HAP-1 (cell line): ENCODE measurements at regions not wholly inside any gene's neighbourhood (a gene's known extent, or its start where the extent isn't known, plus 50 kb on each side); places are given as distances from the start of the nearest gene placed in this dataset.

Experiments used
- DNase-seq, 2 experiments: peaks; one replicate each; pipeline ENCODE4 v3.0.0-alpha.2; 2016 to 2020; ENCODE audit warnings: low spot score in 2 of 2
- H3K27me3 ChIP-seq: fragments of 250-450 bp; sonication (Bioruptor Pico); 2 replicates; pipeline ENCODE4 v1.5.1; 2020; ENCODE audit warnings: low read depth, mild to moderate bottlenecking, moderate library complexity
- H3K36me3 ChIP-seq: fragments of 250-450 bp; sonication (Bioruptor Pico); replicated peaks from 2 replicates; pipeline ENCODE4 v1.5.1; 2020; ENCODE audit warnings: mild to moderate bottlenecking
- H3K4me1 ChIP-seq: fragments of 250-450 bp; sonication (Bioruptor Pico); 2 replicates; pipeline ENCODE4 v1.5.1; 2020; ENCODE audit warnings: mild to moderate bottlenecking
- H3K4me3 ChIP-seq: fragments of 250-450 bp; sonication (Bioruptor Pico); 2 replicates; pipeline ENCODE4 v1.5.1; 2020; ENCODE audit warnings: mild to moderate bottlenecking, moderate library complexity
- H3K9me3 ChIP-seq: fragments of 250-450 bp; sonication (Bioruptor Pico); 2 replicates; pipeline ENCODE4 v1.5.1; 2020; ENCODE audit warnings: mild to moderate bottlenecking, moderate library complexity
- in situ Hi-C: fragments of 300-500 bp; cut with MboI; formaldehyde crosslinking; loops from 3 replicates; pipeline ENCODE4 v1.14.3; 2020; ENCODE audit warnings: low sequenced_read_pairs, inconsistent platforms, mixed read lengths

DNA sequence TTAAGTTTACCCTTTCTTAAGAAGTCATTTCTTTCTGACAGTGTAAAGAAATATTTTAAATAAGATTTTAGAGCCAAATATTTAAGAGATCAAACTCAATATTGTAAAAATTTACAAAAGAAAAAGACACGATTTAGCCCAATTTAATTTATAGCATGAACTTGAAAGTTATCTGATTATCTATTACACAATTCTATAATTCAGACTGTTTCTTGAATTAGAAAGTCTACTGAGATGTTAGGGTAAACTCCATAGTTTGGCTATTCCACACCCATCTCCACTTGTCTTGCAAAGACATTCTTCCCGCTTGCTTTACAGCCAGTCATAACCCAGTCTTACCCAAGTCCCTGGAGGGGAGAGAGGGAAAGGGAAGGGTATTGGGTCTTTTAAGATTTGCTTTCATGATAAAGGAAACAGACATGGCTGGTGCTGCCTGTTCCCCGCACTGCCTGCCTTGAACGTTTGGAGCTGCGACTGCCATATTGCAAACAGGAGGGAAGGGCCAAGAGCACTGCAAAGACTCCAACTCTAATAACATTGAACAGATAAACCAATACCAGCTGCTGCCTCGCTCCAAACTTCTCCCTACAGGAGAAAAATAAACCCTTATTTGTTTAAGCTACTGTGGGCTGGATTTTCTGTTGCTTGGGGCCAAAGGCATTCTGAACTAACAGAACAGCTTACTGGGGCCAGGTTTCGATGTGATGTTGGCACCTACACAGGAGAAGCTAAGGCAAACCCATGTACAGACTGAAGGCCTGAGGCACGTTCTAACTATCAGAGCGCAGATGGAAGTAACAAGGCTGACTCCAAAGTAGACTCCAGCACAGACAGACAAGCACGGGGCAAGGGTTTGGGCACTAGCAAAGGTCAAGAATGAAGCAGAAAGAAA, 552.3 kb upstream of the JARID2 start:
- H3K36me3 ChIP-seq: no peaks in the 10 kb centered on the region
- no peak overlapping the region for H3K4me3 ChIP-seq
- in situ Hi-C loops: no loop called here
- no peaks in the 10 kb centered on the region for H3K4me1 ChIP-seq
- H3K27me3 ChIP-seq: no peaks in the 10 kb centered on the region
- no peaks in the 10 kb centered on the region for H3K9me3 ChIP-seq
- DNase-seq: no peak

DNA sequence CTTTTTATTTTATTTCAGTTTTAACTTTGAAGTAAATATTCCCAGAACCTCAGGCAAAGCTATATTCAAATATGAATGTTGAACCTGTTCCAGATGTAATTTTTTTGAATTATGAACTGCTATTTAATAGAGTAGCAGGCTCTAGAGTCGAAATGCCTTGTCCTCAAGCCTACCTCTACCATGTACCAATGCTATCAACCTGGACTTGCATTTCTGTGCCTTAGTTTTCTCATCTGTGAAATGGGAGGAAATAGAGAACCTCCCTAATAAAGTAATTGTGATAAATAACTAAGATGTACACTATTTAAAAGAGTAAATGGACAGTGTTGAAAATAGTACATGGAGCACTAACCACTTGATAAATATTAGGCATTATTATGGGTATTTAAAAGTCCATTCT, 551.6 kb upstream of the JARID2 start:
- Histone ChIP-seq H3K36me3 (no peaks in the 10 kb centered on the region), H3K4me3 (no peak overlapping the region), H3K27me3 (no peaks in the 10 kb centered on the region), H3K9me3 (no peaks in the 10 kb centered on the region), H3K4me1 (no peaks in the 10 kb centered on the region)
- no peak for DNase-seq
- in situ Hi-C loops: no loop called here

DNA sequence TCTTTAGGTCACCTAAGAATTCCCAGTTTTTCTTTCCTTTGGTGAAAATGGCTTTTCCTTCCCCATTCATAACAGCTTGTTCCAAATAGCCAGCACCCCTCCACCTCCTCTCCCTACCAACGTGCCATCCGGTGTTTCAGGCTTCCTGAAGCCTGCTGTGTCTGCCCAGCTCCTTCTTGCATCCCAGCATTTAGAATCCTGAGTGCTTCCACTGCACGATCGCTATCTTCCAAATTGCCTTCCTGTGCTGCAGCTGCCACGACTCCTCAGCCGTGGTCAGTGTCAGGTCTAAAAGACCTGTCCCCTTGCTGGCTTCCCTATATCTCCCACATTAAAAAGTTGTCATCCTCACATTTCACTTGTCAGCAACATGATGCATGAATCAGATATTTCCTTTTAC, 550.3 kb upstream of the JARID2 start:
- DNase-seq: no peak
- no peaks in the 10 kb centered on the region for H3K4me1 ChIP-seq
- in situ Hi-C loops: no loop called here
- H3K9me3 ChIP-seq: no peaks in the 10 kb centered on the region
- no peaks in the 10 kb centered on the region for H3K27me3 ChIP-seq
- H3K4me3 ChIP-seq: no peak overlapping the region
- H3K36me3 ChIP-seq: no peaks in the 10 kb centered on the region

DNA sequence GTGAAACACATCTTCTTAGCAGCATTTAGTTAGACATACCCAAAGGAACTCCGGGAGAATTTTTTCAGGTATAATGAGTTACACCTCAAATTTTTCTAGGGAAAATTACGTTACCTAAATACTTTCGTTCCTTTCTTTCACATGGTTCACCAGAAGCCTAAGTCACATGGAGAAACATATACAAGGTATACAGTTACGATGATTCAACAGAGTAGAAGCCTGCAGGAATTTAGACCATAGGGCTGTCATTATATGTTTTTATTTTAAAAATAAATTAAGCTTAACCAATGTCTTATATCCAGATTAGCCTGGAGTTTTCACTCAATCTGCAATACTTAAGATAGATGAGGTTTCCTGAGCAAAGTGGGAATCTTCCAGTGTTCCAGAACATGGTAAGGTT, 549.5 kb upstream of the JARID2 start:
- H3K4me3 ChIP-seq: no peak overlapping the region
- in situ Hi-C loops: no loop called here
- DNase-seq: no peak

DNA sequence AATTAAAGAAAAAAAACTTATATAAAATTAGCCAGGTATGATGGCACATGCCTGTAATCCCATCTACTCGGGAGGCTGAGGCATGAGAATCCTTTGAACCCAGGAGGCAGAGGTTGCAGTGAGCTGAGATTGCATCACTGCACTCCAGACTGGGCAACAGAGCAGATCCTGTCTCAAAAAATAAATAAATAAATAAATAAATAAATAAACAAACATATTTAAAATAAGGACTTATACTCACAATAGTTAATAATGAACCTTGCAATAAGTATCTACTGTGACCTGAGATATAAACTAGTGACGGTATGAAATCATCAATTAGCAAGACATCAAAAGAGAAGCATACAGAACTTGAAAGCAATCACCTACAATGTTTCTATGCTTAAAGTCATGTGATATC, 548.4 kb upstream of the JARID2 start:
- in situ Hi-C loops: no loop called here
- Histone ChIP-seq H3K9me3 (no peaks in the 10 kb centered on the region), H3K36me3 (no peaks in the 10 kb centered on the region), H3K4me3 (no peak overlapping the region), H3K27me3 (no peaks in the 10 kb centered on the region), H3K4me1 (no peaks in the 10 kb centered on the region)
- DNase-seq: no peak

More for the DNA sequence above, 549.5 kb upstream of the JARID2 start:
- H3K4me1 ChIP-seq: no peaks in the 10 kb centered on the region
- no peaks in the 10 kb centered on the region for H3K27me3 ChIP-seq
- H3K9me3 ChIP-seq: no peaks in the 10 kb centered on the region
- H3K36me3 ChIP-seq: no peaks in the 10 kb centered on the region

DNA sequence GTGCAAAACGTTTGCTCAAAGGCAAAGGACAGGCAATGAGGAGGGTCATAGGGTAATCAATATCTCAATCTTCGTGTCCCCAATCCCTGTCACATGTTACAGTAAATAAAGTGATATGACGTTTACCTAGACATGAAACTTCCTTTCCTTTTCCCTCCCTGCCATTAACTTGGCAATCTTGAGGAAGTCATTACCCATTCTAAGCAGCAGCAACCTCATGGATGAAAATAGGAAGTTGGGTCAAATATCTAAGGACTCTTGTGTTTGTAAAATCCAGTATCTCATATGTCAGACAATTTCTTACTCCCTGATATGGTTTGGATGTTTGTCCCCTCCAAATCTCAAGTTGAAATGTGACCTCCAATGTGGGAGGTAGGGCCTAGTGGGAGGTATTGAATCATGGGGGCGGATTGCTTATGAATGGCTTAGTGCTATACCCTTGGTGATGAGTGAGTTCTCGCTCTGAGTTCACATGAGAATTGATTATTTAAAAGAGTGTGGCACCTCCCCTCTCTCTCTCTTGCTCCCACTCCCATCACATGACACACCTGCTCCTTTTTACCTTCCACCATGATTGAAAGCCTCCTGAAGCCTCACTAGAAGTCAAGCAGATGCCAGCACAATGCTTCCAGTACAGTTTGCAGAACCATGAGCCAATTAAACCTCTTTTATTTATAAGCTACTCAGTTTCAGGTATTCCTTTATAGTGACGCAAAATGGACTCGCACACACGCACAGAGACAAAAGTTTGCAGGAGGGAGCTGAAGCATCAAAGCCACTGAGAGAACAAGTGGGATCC, 545.9 kb upstream of the JARID2 start:
- no peaks in the 10 kb centered on the region for H3K36me3 ChIP-seq
- H3K27me3 ChIP-seq: no peaks in the 10 kb centered on the region

DNA sequence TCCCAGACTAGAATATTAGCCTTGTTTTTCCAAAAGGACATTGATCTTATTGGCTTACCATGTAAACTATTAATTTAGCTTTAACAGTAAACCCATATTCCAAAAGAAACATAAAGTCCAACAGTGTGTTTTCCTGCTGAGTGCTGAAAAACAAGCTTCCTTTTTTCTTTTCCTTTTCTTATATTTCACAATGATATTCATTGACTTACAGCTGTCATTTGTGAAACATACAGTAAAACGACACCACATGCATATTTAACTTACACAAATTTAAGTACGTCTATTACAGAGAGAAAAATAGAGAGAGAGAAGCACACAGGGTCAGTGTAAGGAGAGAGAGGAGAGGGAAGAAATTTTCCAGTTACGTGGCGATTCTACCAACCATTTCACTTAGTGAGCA, 543.9 kb upstream of the JARID2 start:
- in situ Hi-C loops: no loop called here
- H3K4me1 ChIP-seq: no peaks in the 10 kb centered on the region
- no peaks in the 10 kb centered on the region for H3K9me3 ChIP-seq
- H3K4me3 ChIP-seq: no peak overlapping the region
- H3K36me3 ChIP-seq: no peaks in the 10 kb centered on the region
- no peaks in the 10 kb centered on the region for H3K27me3 ChIP-seq
- no peak for DNase-seq

More for the DNA sequence above, 545.9 kb upstream of the JARID2 start:
- no peak for DNase-seq
- in situ Hi-C loops: no loop called here
- no peak overlapping the region for H3K4me3 ChIP-seq
- H3K9me3 ChIP-seq: no peaks in the 10 kb centered on the region
- no peaks in the 10 kb centered on the region for H3K4me1 ChIP-seq

DNA sequence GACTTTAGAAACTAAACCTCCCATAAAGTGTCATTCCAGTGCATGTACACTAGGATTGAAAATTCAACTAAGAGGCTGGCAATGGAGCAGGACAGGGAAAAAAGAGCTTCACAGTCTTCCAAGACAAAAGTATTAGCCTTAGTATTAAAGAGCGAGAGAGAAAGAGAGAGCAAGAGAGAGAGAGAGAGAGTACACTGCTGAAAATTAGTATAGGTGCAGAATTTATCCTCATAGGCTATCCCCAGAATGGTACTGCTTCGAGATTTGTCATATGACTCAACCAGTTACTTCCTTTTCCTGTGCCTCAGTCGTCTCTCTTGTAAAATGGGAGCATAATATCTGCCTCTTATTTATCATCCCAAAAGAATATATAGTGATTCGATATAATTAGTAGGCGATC, 543.2 kb upstream of the JARID2 start:
- H3K36me3 ChIP-seq: no peaks in the 10 kb centered on the region
- in situ Hi-C loops: no loop called here
- no peaks in the 10 kb centered on the region for H3K9me3 ChIP-seq
- no peaks in the 10 kb centered on the region for H3K27me3 ChIP-seq
- DNase-seq: no peak
- H3K4me1 ChIP-seq: no peaks in the 10 kb centered on the region
- H3K4me3 ChIP-seq: no peak overlapping the region

DNA sequence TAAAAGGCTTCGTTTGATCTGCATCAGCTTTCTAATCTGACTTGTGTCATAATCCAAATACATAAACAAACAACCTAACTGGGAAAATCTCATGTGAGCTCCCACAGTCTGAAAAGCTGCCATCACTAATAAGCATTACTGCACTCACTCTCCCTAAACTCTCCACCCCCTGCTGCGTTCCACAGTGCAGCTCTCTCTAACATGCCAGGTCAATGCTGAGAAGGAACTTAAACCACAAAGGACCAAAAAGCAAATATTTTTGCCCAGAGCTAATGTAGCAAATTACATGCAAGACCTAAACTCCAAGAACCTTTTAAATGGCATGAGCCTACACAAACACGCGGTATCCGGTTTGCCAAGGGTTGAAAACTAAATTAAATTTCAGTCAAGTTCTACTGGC, 542.3 kb upstream of the JARID2 start:
- Histone ChIP-seq H3K36me3 (no peaks in the 10 kb centered on the region), H3K27me3 (no peaks in the 10 kb centered on the region), H3K9me3 (no peaks in the 10 kb centered on the region), H3K4me3 (no peak overlapping the region), H3K4me1 (no peaks in the 10 kb centered on the region)
- in situ Hi-C loops: no loop called here
- DNase-seq: no peak

DNA sequence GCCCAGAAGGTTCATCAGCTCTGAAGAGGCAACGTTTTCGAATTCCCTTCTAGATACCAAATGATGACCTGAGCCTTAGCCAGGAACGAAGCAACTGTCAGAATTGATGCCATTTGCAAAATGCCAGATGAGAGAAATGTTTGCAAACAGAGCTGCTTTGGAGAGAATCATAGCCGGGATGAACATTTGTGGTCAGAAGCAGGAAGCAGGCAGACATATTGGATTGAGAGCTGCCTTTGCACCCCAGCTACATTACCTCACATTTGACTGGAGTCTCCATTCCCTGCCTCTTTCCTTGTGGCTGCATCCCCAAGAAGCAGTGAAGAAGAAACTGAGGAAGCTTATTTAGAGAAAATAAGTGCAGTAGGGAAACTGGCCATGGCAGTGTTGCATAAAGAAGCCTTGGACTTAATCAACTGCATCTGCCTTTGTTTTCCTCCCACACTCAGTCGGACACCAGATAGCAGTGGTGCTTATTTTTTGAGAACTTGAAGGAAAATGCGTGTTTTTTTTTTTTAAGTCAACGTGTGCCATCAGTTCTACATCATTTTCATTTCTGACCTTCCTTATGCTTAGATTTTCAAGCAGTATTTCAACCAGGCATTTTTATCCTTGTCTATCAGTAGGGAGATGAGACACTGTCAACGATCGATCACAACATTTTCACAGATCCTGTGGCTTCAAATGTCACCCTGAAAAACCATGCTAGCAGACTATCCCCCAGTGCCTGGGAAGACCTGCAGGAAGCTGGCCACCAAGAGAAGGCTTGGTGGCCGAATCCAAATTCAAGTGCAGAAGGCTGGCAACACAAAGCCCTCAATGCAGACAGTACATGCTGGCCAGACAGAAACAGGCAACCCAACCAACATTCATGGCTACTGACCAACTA, 541.2 kb upstream of the JARID2 start:
- Histone ChIP-seq H3K4me3 (no peak overlapping the region), H3K9me3 (no peaks in the 10 kb centered on the region), H3K36me3 (no peaks in the 10 kb centered on the region), H3K4me1 (no peaks in the 10 kb centered on the region), H3K27me3 (no peaks in the 10 kb centered on the region)
- in situ Hi-C loops: no loop called here
- no peak for DNase-seq

DNA sequence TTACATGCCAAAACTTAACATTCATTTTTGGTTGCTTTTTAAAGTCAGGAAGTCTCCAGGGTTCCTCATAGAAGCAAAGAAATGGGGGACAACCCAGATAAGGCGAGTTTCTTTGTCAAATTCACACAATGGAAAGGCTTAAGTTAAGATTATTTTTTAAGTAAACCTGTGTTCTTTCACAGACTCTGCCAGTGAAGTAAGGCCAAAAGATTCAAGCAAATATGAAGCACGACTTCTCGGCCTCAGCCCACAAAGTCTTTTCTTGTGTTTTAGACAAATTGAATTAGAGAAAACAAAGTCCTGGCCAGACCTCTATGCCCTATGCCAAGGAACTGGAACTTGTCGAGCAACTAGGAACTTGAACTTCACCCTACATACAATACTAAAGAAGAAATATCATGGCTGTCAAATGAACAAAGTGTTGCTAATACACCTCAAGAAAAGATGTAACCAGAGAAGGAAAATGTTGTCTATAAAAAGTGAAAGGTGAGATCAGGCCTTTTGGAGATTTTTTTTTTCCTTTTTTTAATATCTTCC, 540.0 kb upstream of the JARID2 start:
- Histone ChIP-seq H3K36me3 (no peaks in the 10 kb centered on the region), H3K9me3 (no peaks in the 10 kb centered on the region), H3K4me1 (no peaks in the 10 kb centered on the region), H3K4me3 (no peak overlapping the region), H3K27me3 (no peaks in the 10 kb centered on the region)
- in situ Hi-C loops: no loop called here
- no peak for DNase-seq

DNA sequence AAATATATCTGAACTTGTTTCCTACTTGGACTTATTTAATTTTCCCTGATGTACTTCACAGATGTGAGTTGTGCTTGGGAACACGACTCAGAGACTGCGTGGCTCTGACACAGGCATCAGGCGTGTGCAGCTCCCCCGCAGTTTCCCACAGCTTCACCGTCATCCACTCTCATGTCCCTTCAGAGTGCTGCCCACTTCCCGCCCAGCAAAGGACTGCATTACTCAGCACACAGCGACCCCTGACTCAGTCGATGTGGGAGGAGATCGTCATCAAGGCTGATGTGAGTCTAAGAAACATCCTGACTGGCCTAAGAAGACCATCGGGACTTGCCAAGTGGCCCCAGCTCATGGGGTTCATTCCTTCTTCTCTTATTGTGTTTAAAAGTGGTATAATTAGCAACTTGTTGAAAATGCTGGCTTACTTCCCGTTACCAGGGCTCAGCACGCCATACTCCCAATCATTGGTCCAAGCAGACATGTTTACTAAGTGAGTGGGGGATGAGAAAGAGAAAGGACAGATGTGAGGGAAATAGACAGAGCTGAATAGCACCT, 539.4 kb upstream of the JARID2 start:
- no peaks in the 10 kb centered on the region for H3K27me3 ChIP-seq
- no peaks in the 10 kb centered on the region for H3K4me1 ChIP-seq
- H3K4me3 ChIP-seq: no peak overlapping the region
- no peaks in the 10 kb centered on the region for H3K9me3 ChIP-seq
- DNase-seq: no peak
- in situ Hi-C loops: no loop called here
- H3K36me3 ChIP-seq: no peaks in the 10 kb centered on the region

DNA sequence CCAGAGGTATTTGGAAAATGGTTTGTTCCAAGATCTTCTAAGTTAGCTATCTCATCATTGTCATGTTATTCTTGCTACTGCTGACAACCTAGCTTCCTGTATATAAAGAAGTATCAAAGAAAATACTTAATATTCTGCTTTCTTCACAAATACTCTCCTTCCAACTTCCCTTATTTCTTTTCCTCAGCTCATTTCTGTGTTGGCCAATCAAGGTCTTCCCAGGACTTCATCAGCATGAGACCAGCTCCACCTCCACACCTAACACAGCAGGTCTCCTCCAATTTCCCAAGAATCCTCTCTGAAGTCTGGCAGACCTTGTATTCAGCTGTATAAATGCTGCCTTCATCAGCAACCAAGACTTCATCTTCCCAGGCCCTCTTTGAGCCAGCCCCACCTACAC, 538.6 kb upstream of the JARID2 start:
- in situ Hi-C loops: no loop called here
- no peak for DNase-seq
- no peaks in the 10 kb centered on the region for H3K27me3 ChIP-seq
- no peak overlapping the region for H3K4me3 ChIP-seq
- H3K36me3 ChIP-seq: no peaks in the 10 kb centered on the region
- no peaks in the 10 kb centered on the region for H3K9me3 ChIP-seq
- H3K4me1 ChIP-seq: no peaks in the 10 kb centered on the region
